ENCODE measurements at regions not wholly inside any gene's neighbourhood (a gene's known extent, or its start where the extent isn't known, plus 50 kb on each side); places are given as distances from the start of the nearest gene placed in this dataset.

GRCh38 chr16:65776639-65777183, 589.8 kb upstream of the CDH5 start:
- H3K9me3 ChIP-seq, result no peaks in the 10 kb centered on the region
- H3K36me3 ChIP-seq (replicated peaks in 1 of 2; ENCODE audit: insufficient read depth in 1 of 2, low read depth in 2 of 2), result no peaks in the 10 kb centered on the region
- H3K4me1 ChIP-seq, result no peaks in the 10 kb centered on the region
- H3K27ac ChIP-seq, result no peak overlapping the region
- H3K27me3 ChIP-seq, result no peaks in the 10 kb centered on the region
- TF ChIP-seq POLR2A (IDR thresholded peaks at IDR 0.05), result no peak
- TF ChIP-seq CTCF (IDR thresholded peaks at IDR 0.05), result no peak
- H3K4me3 ChIP-seq, result no peak overlapping the region
- 63 to 72% methylated on average over 2 of the region's 2 CpGs for WGBS, 2 donors
- ATAC-seq (no peak), DNase-seq (no peak)
- intact Hi-C loops (cut with DNase I), result no loop called here

DNA sequence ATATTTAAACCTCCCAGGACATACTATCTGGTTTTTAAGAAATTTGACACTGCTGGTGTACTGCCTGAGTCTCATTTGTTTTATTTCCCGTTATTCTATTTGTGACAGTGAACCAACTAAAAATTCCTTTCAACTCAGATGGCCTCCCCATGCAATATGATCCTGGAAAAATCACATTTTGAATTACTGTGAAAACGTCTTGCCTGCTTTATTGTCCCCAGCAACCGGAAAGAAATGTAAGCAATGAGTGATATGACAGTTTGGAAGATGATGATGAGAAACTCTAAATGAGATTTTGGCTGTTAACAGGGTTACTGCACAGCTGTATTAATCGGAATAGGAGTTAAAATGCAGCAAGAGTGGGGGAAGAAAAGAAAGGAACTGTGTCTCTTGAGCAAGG, 590.7 kb upstream of the CDH5 start:
- Histone ChIP-seq H3K9me3 (no peaks in the 10 kb centered on the region), H3K27me3 (no peaks in the 10 kb centered on the region), H3K4me1 (no peaks in the 10 kb centered on the region), H3K27ac (no peak overlapping the region), H3K4me3 (no peak overlapping the region), H3K36me3 (replicated peaks in 1 of 2; ENCODE audit: insufficient read depth in 1 of 2, low read depth in 2 of 2) (no peaks in the 10 kb centered on the region)
- 34 to 37% methylated on average over 4 of the region's 4 CpGs for WGBS, 2 donors
- DNase-seq, result no peak
- intact Hi-C loops (cut with DNase I), result no loop called here
- ATAC-seq, result no peak
- TF ChIP-seq POLR2A (IDR thresholded peaks at IDR 0.05) (no peak), CTCF (IDR thresholded peaks at IDR 0.05) (no peak)

DNA sequence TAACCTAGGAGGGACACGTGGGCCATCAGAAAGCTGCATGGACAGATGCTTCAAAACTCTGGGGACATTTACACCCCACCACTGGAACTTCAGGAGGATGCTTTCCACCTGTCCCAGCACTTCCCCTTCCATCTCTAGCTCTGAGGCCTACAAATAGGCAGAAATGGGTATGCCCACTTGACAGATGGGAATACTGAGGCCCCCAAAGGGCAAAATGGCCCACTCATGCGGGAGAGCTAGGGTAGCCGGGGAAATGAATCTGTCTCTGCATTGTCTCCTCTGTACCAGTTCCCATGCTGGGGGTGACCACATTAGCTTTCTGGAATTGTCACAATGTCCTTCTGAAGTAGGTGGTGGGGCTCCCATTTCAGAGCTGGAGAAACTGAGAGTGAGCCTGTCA, 592.1 kb upstream of the CDH5 start:
- Histone ChIP-seq H3K4me3 (no peak overlapping the region), H3K36me3 (replicated peaks in 1 of 2; ENCODE audit: insufficient read depth in 1 of 2, low read depth in 2 of 2) (no peaks in the 10 kb centered on the region), H3K4me1 (no peaks in the 10 kb centered on the region), H3K27me3 (no peaks in the 10 kb centered on the region), H3K9me3 (no peaks in the 10 kb centered on the region), H3K27ac (no peak overlapping the region)
- DNase-seq (no peak), ATAC-seq (no peak)
- WGBS, 2 donors, result 28 to 46% methylated on average over 3 of the region's 3 CpGs
- intact Hi-C loops (cut with DNase I), result no loop called here
- TF ChIP-seq CTCF (IDR thresholded peaks at IDR 0.05) (no peak), POLR2A (IDR thresholded peaks at IDR 0.05) (no peak)

GRCh38 chr16:65773301-65773874, 593.1 kb upstream of the CDH5 start:
- ATAC-seq (no peak), DNase-seq (no peak)
- TF ChIP-seq POLR2A (IDR thresholded peaks at IDR 0.05) (no peak), CTCF (IDR thresholded peaks at IDR 0.05) (no peak)
- H3K4me1 ChIP-seq, result no peaks in the 10 kb centered on the region
- H3K27ac ChIP-seq, result no peak overlapping the region
- WGBS, 2 donors, result 27 to 47% methylated on average over 9 to 10 of the region's 10 CpGs
- no peaks in the 10 kb centered on the region for H3K27me3 ChIP-seq
- intact Hi-C loops (cut with DNase I), result no loop called here
- H3K36me3 ChIP-seq (replicated peaks in 1 of 2; ENCODE audit: insufficient read depth in 1 of 2, low read depth in 2 of 2), result no peaks in the 10 kb centered on the region
- no peaks in the 10 kb centered on the region for H3K9me3 ChIP-seq
- H3K4me3 ChIP-seq, result no peak overlapping the region

DNA sequence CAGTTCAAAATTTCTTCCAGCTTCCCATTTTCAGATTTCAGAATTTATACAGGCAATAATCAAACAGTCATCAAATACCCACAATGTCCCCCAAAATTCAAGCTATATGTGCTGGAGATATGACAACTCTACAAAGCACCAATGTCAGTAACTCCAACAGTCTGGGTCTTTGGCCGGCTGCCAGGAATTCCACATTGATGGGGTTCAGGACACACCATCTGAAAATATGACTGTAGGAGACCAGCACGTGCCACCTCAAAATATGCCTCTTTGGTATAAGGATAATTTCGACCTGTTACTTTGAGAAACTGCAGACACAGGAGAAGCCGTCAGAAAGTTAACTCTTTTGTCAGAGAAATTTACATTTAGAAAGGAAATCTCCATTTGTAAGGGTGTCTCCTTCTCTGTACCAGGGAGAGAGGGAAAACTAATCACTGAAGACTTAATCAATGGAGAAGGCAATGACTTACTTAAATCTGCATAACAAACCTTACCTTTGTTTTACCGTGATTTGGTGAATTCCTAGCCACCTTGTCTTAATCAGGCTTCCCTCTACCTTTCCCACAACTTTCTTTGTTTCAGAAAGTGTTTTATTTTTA, 594.3 kb upstream of the CDH5 start:
- H3K4me1 ChIP-seq, result no peaks in the 10 kb centered on the region
- H3K27me3 ChIP-seq, result no peaks in the 10 kb centered on the region
- no peak for ATAC-seq
- intact Hi-C loops (cut with DNase I), result no loop called here
- WGBS, 2 donors, result 57 to 66% methylated on average over 5 of the region's 5 CpGs
- no peak overlapping the region for H3K27ac ChIP-seq
- H3K4me3 ChIP-seq, result no peak overlapping the region
- no peaks in the 10 kb centered on the region for H3K9me3 ChIP-seq
- no peaks in the 10 kb centered on the region for H3K36me3 ChIP-seq (replicated peaks in 1 of 2; ENCODE audit: insufficient read depth in 1 of 2, low read depth in 2 of 2)
- DNase-seq, result peak in 1 of 4 donors; percentile 7
- TF ChIP-seq POLR2A (IDR thresholded peaks at IDR 0.05) (no peak), CTCF (IDR thresholded peaks at IDR 0.05) (no peak)
